ENCODE measurements at regions not wholly inside any gene's neighbourhood (a gene's known extent, or its start where the extent isn't known, plus 50 kb on each side); places are given as distances from the start of the nearest gene placed in this dataset.

- FAIRE-seq (no peak), DNase-seq (ENCODE audit: insufficient read length) (no peak)
- TF ChIP-seq POLR2AphosphoS5 (IDR thresholded peaks at IDR 0.05; ENCODE audit: low read depth, low read length) (no peak), POLR2A (IDR thresholded peaks at IDR 0.05; ENCODE audit: low read depth, low read length) (no peak), TAF1 (IDR thresholded peaks at IDR 0.05; ENCODE audit: borderline replicate concordance, low read depth, low read length) (no peak)
Measured at GRCh38 chr9:656926-657568, 184.4 kb upstream of the DMRT1 start.

GRCh38 chr9:659286-659685 is 182.2 kb upstream of the DMRT1 start:
- DNase-seq (ENCODE audit: insufficient read length) (no peak), FAIRE-seq (no peak)
- TF ChIP-seq TAF1 (IDR thresholded peaks at IDR 0.05; ENCODE audit: borderline replicate concordance, low read depth, low read length): no peak

GRCh38 chr9:660227-660626 is 181.3 kb upstream of the DMRT1 start:
- DNase-seq (ENCODE audit: insufficient read length) (no peak), FAIRE-seq (no peak)
- TF ChIP-seq TAF1 (IDR thresholded peaks at IDR 0.05; ENCODE audit: borderline replicate concordance, low read depth, low read length) (no peak), POLR2A (IDR thresholded peaks at IDR 0.05; ENCODE audit: low read depth, low read length) (no peak), POLR2AphosphoS5 (IDR thresholded peaks at IDR 0.05; ENCODE audit: low read depth, low read length) (no peak)

GRCh38 chr9:663541-663940 is 178.0 kb upstream of the DMRT1 start:
- FAIRE-seq: no peak
- TF ChIP-seq POLR2AphosphoS5 (IDR thresholded peaks at IDR 0.05; ENCODE audit: low read depth, low read length) (no peak), TAF1 (IDR thresholded peaks at IDR 0.05; ENCODE audit: borderline replicate concordance, low read depth, low read length) (no peak), POLR2A (IDR thresholded peaks at IDR 0.05; ENCODE audit: low read depth, low read length) (no peak)
- no peak for DNase-seq (ENCODE audit: insufficient read length)

- FAIRE-seq (no peak), DNase-seq (ENCODE audit: insufficient read length) (no peak)
- no peak for TF ChIP-seq TAF1 (IDR thresholded peaks at IDR 0.05; ENCODE audit: borderline replicate concordance, low read depth, low read length)
- TF ChIP-seq POLR2AphosphoS5 (IDR thresholded peaks at IDR 0.05; ENCODE audit: low read depth, low read length): no peak
- TF ChIP-seq POLR2A (IDR thresholded peaks at IDR 0.05; ENCODE audit: low read depth, low read length): no peak
Measured at GRCh38 chr9:665296-665695, 176.2 kb upstream of the DMRT1 start.

GRCh38 chr9:671997-672396 is 169.5 kb upstream of the DMRT1 start:
- DNase-seq (ENCODE audit: insufficient read length) (no peak), FAIRE-seq (no peak)
- TF ChIP-seq POLR2A (IDR thresholded peaks at IDR 0.05; ENCODE audit: low read depth, low read length): no peak
- no peak for TF ChIP-seq TAF1 (IDR thresholded peaks at IDR 0.05; ENCODE audit: borderline replicate concordance, low read depth, low read length)
- TF ChIP-seq POLR2AphosphoS5 (IDR thresholded peaks at IDR 0.05; ENCODE audit: low read depth, low read length): no peak

- no peak for DNase-seq (ENCODE audit: insufficient read length)
- TF ChIP-seq POLR2A (IDR thresholded peaks at IDR 0.05; ENCODE audit: low read depth, low read length) (no peak), POLR2AphosphoS5 (IDR thresholded peaks at IDR 0.05; ENCODE audit: low read depth, low read length) (no peak), TAF1 (IDR thresholded peaks at IDR 0.05; ENCODE audit: borderline replicate concordance, low read depth, low read length) (no peak)
- FAIRE-seq: no peak
Measured at GRCh38 chr9:672851-673250, 168.6 kb upstream of the DMRT1 start.

GRCh38 chr9:673264-673965 is 168.1 kb upstream of the DMRT1 start:
- DNase-seq (ENCODE audit: insufficient read length) (no peak), FAIRE-seq (no peak)
- TF ChIP-seq POLR2A (IDR thresholded peaks at IDR 0.05; ENCODE audit: low read depth, low read length) (no peak), TAF1 (IDR thresholded peaks at IDR 0.05; ENCODE audit: borderline replicate concordance, low read depth, low read length) (no peak), POLR2AphosphoS5 (IDR thresholded peaks at IDR 0.05; ENCODE audit: low read depth, low read length) (no peak)

GRCh38 chr9:673966-674526 is 167.5 kb upstream of the DMRT1 start:
- FAIRE-seq (no peak), DNase-seq (ENCODE audit: insufficient read length) (no peak)
- TF ChIP-seq POLR2AphosphoS5 (IDR thresholded peaks at IDR 0.05; ENCODE audit: low read depth, low read length): no peak
- TF ChIP-seq POLR2A (IDR thresholded peaks at IDR 0.05; ENCODE audit: low read depth, low read length): no peak
- TF ChIP-seq TAF1 (IDR thresholded peaks at IDR 0.05; ENCODE audit: borderline replicate concordance, low read depth, low read length): no peak

- TF ChIP-seq POLR2A (IDR thresholded peaks at IDR 0.05; ENCODE audit: low read depth, low read length) (no peak), POLR2AphosphoS5 (IDR thresholded peaks at IDR 0.05; ENCODE audit: low read depth, low read length) (no peak), TAF1 (IDR thresholded peaks at IDR 0.05; ENCODE audit: borderline replicate concordance, low read depth, low read length) (no peak)
- DNase-seq (ENCODE audit: insufficient read length) (no peak), FAIRE-seq (no peak)
Measured at GRCh38 chr9:675697-676370, 165.7 kb upstream of the DMRT1 start.

- FAIRE-seq: no peak
- TF ChIP-seq POLR2A (IDR thresholded peaks at IDR 0.05; ENCODE audit: low read depth, low read length) (no peak), POLR2AphosphoS5 (IDR thresholded peaks at IDR 0.05; ENCODE audit: low read depth, low read length) (no peak), TAF1 (IDR thresholded peaks at IDR 0.05; ENCODE audit: borderline replicate concordance, low read depth, low read length) (no peak)
- DNase-seq (ENCODE audit: insufficient read length): no peak
Measured at GRCh38 chr9:676780-677438, 164.6 kb upstream of the DMRT1 start.
